SK-N-MC (cell line): ENCODE measurements at regions not wholly inside any gene's neighbourhood (a gene's known extent, or its start where the extent isn't known, plus 50 kb on each side); places are given as distances from the start of the nearest gene placed in this dataset.

Experiments used
- EZH2 ChIP-seq: fragments of 200-600 bp; sonication (generic); IDR thresholded peaks from one replicate; pipeline ENCODE4 v1.6.1; 2017; ENCODE audit warnings: antibody characterized with exemption
- FOXP2 ChIP-seq: optimal IDR thresholded peaks from 2 replicates; pipeline ENCODE3; 2011; ENCODE audit warnings: mild to moderate bottlenecking, moderate library complexity; ENCODE audit not compliant: insufficient read depth; ENCODE audit errors: extremely low read length, control extremely low read depth
- POLR2AphosphoS5 ChIP-seq: IDR thresholded peaks from 2 replicates; pipeline ENCODE4 v1.6.1; 2012; ENCODE audit warnings: mild to moderate bottlenecking, low read depth, low read length, borderline replicate concordance

- no peak for TF ChIP-seq POLR2AphosphoS5
- no peak for TF ChIP-seq EZH2
- TF ChIP-seq FOXP2 = no peak
Observed at GRCh38 chr15:66638377-66638776, 63.7 kb upstream of the SMAD6 start.
